ENCODE measurements at regions not wholly inside any gene's neighbourhood (a gene's known extent, or its start where the extent isn't known, plus 50 kb on each side); places are given as distances from the start of the nearest gene placed in this dataset.

DNA sequence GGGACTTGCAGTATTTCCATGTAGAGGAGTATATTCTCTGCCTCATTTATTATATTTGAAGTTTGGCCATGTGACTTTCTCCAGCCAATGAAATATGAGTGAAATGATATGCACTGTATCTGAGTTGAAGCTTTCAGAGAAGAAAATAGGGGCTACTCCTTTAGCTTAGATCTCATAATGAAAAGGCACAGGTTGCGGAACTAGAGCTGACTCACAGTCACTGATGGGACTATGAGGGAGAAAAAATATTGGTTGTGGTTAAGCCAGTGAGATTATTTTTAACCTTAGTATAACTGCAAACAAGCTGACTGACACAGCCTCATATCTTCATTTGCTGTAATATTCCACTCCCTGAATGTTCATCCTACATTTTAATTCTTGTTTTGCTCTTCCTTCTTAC, 1104.3 kb downstream of the RPA4 start:
- H3K36me3 ChIP-seq (replicated peaks in 1 of 2; ENCODE audit: insufficient read depth in 1 of 2, low read depth in 2 of 2) = no peaks in the 10 kb centered on the region
- no peaks in the 10 kb centered on the region for H3K27me3 ChIP-seq
- WGBS, 2 donors = 83 to 100% methylated on average over 1 of the region's 1 CpG
- DNase-seq (no peak), ATAC-seq (no peak)
- intact Hi-C loops (cut with DNase I) = no loop called here
- no peaks in the 10 kb centered on the region for H3K9me3 ChIP-seq
- H3K4me3 ChIP-seq = no peak overlapping the region
- no peaks in the 10 kb centered on the region for H3K4me1 ChIP-seq
- TF ChIP-seq POLR2A (IDR thresholded peaks at IDR 0.05) = no peak
- TF ChIP-seq, protein P1, sequence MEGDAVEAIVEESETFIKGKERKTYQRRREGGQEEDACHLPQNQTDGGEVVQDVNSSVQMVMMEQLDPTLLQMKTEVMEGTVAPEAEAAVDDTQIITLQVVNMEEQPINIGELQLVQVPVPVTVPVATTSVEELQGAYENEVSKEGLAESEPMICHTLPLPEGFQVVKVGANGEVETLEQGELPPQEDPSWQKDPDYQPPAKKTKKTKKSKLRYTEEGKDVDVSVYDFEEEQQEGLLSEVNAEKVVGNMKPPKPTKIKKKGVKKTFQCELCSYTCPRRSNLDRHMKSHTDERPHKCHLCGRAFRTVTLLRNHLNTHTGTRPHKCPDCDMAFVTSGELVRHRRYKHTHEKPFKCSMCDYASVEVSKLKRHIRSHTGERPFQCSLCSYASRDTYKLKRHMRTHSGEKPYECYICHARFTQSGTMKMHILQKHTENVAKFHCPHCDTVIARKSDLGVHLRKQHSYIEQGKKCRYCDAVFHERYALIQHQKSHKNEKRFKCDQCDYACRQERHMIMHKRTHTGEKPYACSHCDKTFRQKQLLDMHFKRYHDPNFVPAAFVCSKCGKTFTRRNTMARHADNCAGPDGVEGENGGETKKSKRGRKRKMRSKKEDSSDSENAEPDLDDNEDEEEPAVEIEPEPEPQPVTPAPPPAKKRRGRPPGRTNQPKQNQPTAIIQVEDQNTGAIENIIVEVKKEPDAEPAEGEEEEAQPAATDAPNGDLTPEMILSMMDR (IDR thresholded peaks at IDR 0.05) = no peak
- H3K27ac ChIP-seq = no peak overlapping the region

DNA sequence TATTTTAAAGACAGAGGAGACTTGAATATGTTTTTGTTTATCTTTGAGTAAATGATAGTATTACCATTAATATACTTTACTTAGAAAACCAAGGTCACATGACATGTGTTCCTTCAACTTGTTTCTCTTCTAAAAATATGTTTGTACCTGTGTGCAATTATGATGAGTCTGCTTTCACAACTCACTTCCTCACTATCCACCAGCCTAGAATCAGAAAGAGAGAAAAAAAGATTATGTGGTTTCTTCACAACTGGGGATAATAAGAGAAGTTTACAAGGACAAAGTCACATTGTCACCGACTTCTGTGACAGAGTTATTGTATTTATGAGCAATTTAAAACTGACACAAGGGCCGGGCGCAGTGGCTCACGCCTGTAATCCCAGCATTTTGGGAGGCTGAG, 1112.1 kb downstream of the RPA4 start:
- no peak for ATAC-seq
- H3K4me1 ChIP-seq = no peaks in the 10 kb centered on the region
- intact Hi-C loops (cut with DNase I) = no loop called here

DNA sequence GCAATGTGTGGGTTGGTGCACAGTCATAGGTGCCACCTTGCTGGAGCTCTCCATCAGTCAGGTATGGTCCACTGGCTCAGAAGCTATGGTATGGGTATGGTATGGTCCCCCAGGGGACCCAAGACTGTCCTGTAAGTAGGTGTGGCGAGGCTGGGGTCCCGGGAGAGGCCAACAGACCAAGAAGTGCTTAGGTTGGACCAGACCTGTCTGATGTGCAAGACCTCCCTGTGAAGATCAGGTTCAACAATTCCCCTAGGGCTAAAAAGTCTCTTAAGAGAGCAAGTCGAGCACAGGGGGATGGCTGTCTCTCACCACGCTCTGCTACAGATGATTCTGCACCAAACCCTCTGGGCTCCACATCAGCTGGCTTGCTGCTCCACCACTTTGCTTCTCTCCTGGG, 1145.0 kb downstream of the RPA4 start:
- no peak for DNase-seq
- no peaks in the 10 kb centered on the region for H3K4me1 ChIP-seq
- no peak overlapping the region for H3K27ac ChIP-seq
- TF ChIP-seq, protein P1 (IDR thresholded peaks at IDR 0.05) = no peak
- no peak for TF ChIP-seq POLR2A (IDR thresholded peaks at IDR 0.05)
- intact Hi-C loops (cut with DNase I) = no loop called here
- no peaks in the 10 kb centered on the region for H3K27me3 ChIP-seq
- no peaks in the 10 kb centered on the region for H3K36me3 ChIP-seq (replicated peaks in 1 of 2; ENCODE audit: insufficient read depth in 1 of 2, low read depth in 2 of 2)
- no peak overlapping the region for H3K4me3 ChIP-seq
- no peaks in the 10 kb centered on the region for H3K9me3 ChIP-seq
- no peak for ATAC-seq
- 83% methylated on average over 1 of the region's 4 CpGs; no CpG with 5 or more reads in 1 of the 2 donors for WGBS, 2 donors

More for the DNA sequence above, 1112.1 kb downstream of the RPA4 start:
- 50 to 78% methylated on average over 3 to 4 of the region's 4 CpGs for WGBS, 2 donors
- Histone ChIP-seq H3K4me3 (no peak overlapping the region), H3K9me3 (no peaks in the 10 kb centered on the region), H3K27ac (no peak overlapping the region), H3K27me3 (no peaks in the 10 kb centered on the region), H3K36me3 (replicated peaks in 1 of 2; ENCODE audit: insufficient read depth in 1 of 2, low read depth in 2 of 2) (no peaks in the 10 kb centered on the region)
- DNase-seq = no peak
- TF ChIP-seq POLR2A (IDR thresholded peaks at IDR 0.05) = no peak
- TF ChIP-seq, protein P1 (IDR thresholded peaks at IDR 0.05) = no peak

DNA sequence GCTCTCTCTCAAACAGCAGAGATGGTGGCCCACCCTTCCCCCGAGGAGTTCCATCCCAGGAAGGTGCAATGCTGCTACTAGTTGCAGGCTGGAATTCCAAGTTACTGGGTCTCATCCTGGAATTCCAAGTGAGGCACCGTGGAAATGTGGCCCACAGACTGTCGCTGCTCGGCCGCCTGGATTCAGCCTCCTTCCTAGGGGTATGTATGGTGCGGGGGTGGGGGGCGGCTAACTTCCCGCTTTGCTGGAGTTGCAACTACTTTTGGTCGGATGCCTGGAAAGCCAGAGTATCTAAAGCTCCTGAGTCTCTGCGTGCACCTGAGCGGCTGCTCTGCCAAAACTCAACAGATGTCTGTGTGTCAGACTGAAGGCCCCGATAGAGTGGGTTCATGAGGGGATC, 1146.2 kb downstream of the RPA4 start:
- H3K9me3 ChIP-seq = no peaks in the 10 kb centered on the region
- no peaks in the 10 kb centered on the region for H3K36me3 ChIP-seq (replicated peaks in 1 of 2; ENCODE audit: insufficient read depth in 1 of 2, low read depth in 2 of 2)
- no peak overlapping the region for H3K4me3 ChIP-seq
- no peaks in the 10 kb centered on the region for H3K4me1 ChIP-seq
- H3K27me3 ChIP-seq = no peaks in the 10 kb centered on the region
- TF ChIP-seq POLR2A (IDR thresholded peaks at IDR 0.05) = no peak
- TF ChIP-seq, protein P1 (IDR thresholded peaks at IDR 0.05) = no peak
- DNase-seq = no peak
- ATAC-seq = no peak
- 80% methylated on average over 11 of the region's 12 CpGs; no CpG with 5 or more reads in 1 of the 2 donors for WGBS, 2 donors
- intact Hi-C loops (cut with DNase I) = no loop called here
- H3K27ac ChIP-seq = no peak overlapping the region

DNA sequence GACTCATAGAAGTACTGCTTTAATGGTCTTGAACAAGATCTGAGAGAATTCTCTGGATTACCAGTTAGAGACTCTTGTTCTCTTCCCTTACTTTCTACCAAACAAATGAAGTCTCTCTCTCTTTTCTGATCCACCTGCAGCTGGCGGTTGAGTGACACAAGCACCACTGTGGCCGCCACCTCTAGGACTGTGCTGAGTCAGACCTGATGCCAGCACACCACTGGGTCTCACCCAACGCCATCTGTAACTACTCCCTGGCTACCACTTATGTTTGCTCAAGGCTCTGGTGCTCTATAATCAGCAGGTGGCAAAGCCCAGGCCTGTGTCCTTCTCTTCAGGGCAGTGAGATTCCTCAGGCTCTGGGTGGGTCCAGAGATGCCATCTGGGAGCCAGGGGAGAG, 1173.5 kb downstream of the RPA4 start:
- Histone ChIP-seq H3K9me3 (no peaks in the 10 kb centered on the region), H3K4me1 (no peaks in the 10 kb centered on the region), H3K4me3 (no peak overlapping the region), H3K27ac (no peak overlapping the region), H3K27me3 (no peaks in the 10 kb centered on the region), H3K36me3 (replicated peaks in 1 of 2; ENCODE audit: insufficient read depth in 1 of 2, low read depth in 2 of 2) (no peaks in the 10 kb centered on the region)
- TF ChIP-seq, protein P1 (IDR thresholded peaks at IDR 0.05) = no peak
- TF ChIP-seq POLR2A (IDR thresholded peaks at IDR 0.05) = no peak
- intact Hi-C loops (cut with DNase I) = no loop called here
- WGBS, 2 donors = 72 to 80% methylated on average over 2 to 3 of the region's 3 CpGs
- ATAC-seq (no peak), DNase-seq (no peak)
